Right lobe of liver (tissue), 4 donors: ENCODE measurements at regions not wholly inside any gene's neighbourhood (a gene's known extent, or its start where the extent isn't known, plus 50 kb on each side); places are given as distances from the start of the nearest gene placed in this dataset.
"Not testable (repeated sequence)": the region's sequence is repeated elsewhere in the genome, so short reads cannot be mapped to it uniquely, and the experiment has no call there.

Experiments used
- CTCF ChIP-seq, 4 donors: fragments of 200-600 bp in 3 of 4; fragments of 450-650 bp in 1 of 4; IDR thresholded peaks; one replicate each; pipeline versions ENCODE4 v1.5.1 to v1.8.0; 2016 to 2022; ENCODE audit warnings: antibody characterized with exemption in 4 of 4, mild to moderate bottlenecking in 2 of 4
- POLR2A ChIP-seq: fragments of 450-650 bp; IDR thresholded peaks from one replicate; pipeline ENCODE4 v1.6.1; 2017; ENCODE audit warnings: antibody characterized with exemption, mild to moderate bottlenecking
- donor health status: DM: no; HTN: no; CAD: no.
- donor health status: DM: no; HTN: no; CAD: no.
- donor health status: DM: no; HTN: yes; CAD: no.

DNA sequence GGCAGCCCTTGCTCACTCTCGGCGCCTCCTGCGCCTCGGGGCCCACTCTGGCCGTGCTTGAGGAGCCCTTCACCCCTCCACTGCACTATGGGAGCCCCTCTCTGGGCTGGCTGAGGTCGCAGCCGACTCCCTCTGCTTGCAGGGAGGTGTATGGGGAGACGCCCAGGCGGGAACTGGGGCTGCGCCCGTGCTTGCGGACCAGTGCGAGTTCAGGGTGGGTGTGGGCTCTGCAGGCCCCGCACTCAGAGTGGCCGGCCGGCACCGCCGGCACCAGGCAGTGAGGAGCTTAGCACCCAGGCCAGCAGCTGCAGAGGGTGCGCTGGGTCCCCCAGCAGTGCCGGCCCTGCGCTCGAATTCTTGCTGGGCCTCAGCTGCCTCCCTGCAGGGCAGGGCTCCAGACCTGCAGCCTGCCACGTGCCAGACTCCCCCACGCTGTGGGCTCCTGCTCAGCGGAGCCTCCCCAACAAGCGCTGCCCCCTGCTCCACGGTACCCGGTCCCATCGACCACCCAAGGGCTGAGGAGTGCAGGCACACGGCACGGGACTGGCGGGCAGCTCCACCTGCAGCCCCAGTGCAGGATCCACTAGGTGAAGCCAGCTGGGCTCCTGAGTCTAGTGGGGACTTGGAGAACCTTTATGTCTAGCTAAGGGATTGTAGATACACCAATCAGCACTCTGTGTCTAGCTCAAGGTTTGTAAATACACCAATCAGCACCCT lies 54.0 kb upstream of the WWC2 start:
- TF ChIP-seq CTCF (IDR thresholded peaks at IDR 0.05); POLR2A: not testable (repeated sequence)
